ENCODE measurements at regions not wholly inside any gene's neighbourhood (a gene's known extent, or its start where the extent isn't known, plus 50 kb on each side); places are given as distances from the start of the nearest gene placed in this dataset.
A peak's percentile ranks its signal among the peaks of the same experiment; 100 is the strongest.
"Not testable (repeated sequence)": the region's sequence is repeated elsewhere in the genome, so short reads cannot be mapped to it uniquely, and the experiment has no call there.

DNA sequence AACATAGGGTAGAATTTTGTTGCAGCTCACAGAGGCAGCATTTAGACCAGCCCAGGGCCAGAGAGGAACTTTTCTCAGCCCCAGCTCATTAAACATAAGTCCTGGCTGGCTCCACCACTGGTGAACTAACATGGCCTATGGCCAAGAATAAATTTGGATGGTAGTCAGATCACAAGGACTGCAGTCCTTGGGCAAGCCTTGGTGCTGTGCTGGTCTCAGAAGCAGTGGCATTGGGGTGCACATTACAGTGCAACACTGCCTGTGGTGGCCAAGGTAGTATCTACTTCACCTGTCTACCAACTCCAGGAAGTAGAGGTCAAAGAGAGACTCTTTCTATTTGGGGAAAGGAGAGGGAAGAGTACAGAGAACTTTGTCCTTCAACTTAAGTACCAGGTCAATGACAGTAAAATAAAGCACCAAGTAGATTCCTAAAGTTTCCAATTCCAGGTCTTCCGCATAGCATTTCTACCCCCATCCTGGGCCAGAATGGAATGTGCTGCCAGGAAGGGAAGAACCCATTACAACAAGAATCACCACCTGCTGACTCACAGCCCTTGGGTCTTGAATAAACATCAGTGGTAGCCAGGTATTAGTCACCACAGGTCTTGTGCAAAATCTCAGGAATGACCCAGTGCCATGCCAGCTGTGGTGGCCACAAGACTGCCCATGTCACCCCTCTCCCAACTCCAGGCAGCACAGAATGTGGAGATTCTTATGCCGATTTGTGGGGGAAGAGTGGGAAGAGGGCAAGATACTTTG, 155.4 kb upstream of the FSIP2 start:
- Histone ChIP-seq H3K9me3 (ENCODE audit: low read depth) (no peaks in the 10 kb centered on the region), H3K4me2 (no peak overlapping the region), H3K36me3 (replicated peaks; ENCODE audit: insufficient read depth, low read depth) (no peaks in the 10 kb centered on the region), H2AFZ (no peak overlapping the region), H3K4me1 (ENCODE audit: insufficient read depth) (peaks cover 5% of the 10 kb centered on the region), H3K27me3 (no peaks in the 10 kb centered on the region), H3K4me3 (no peak overlapping the region), H3K27ac (peak overlapping the region; percentile 1), H4K20me1 (ENCODE audit: insufficient read depth, poor library complexity, severe bottlenecking) (no peaks in the 10 kb centered on the region), H3K79me2 (no peaks in the 10 kb centered on the region), H3K9me2 (replicated peaks; ENCODE audit: insufficient read depth) (no peaks in the 10 kb centered on the region)
- WGBS (ENCODE audit: low lambda C conversion rate, missing lambda C conversion rate): 76% methylated on average over 2 of the region's 2 CpGs
- DNase-seq (ENCODE audit: low spot score): no peak
- TF ChIP-seq EZH2phosphoT487 (IDR thresholded peaks at IDR 0.05; ENCODE audit: low read depth, severe bottlenecking, unreplicated experiment) (no peak), EZH2 (IDR thresholded peaks at IDR 0.05; ENCODE audit: borderline replicate concordance) (no peak)
- TF ChIP-seq, protein P1, sequence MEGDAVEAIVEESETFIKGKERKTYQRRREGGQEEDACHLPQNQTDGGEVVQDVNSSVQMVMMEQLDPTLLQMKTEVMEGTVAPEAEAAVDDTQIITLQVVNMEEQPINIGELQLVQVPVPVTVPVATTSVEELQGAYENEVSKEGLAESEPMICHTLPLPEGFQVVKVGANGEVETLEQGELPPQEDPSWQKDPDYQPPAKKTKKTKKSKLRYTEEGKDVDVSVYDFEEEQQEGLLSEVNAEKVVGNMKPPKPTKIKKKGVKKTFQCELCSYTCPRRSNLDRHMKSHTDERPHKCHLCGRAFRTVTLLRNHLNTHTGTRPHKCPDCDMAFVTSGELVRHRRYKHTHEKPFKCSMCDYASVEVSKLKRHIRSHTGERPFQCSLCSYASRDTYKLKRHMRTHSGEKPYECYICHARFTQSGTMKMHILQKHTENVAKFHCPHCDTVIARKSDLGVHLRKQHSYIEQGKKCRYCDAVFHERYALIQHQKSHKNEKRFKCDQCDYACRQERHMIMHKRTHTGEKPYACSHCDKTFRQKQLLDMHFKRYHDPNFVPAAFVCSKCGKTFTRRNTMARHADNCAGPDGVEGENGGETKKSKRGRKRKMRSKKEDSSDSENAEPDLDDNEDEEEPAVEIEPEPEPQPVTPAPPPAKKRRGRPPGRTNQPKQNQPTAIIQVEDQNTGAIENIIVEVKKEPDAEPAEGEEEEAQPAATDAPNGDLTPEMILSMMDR (IDR thresholded peaks at IDR 0.05; ENCODE audit: poor library complexity): no peak

DNA sequence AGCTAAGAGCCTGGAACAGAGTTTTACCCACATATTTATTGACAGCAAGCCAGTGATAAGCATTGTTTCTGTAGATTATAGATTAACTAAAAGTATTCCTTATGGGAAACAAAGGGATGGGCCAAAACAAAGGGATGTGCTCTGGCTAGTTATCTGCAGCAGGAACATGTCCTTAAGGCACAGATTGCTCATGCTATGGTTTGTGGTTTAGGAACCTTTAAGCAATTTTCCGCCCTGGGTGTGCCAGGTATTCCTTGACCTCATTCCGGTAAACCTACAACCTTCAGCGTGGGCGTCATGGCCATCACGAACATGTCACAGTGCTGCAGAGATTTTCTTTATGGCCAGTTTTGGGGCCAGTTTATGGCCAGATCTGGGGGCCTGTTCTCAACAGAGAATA, 153.4 kb upstream of the FSIP2 start:
- not testable (repeated sequence) for H2AFZ ChIP-seq; H3K9me2 ChIP-seq (replicated peaks; ENCODE audit: insufficient read depth); DNase-seq (ENCODE audit: low spot score); H3K4me2 ChIP-seq; H3K79me2 ChIP-seq; H4K20me1 ChIP-seq (ENCODE audit: insufficient read depth, poor library complexity, severe bottlenecking); H3K27ac ChIP-seq; H3K4me1 ChIP-seq (ENCODE audit: insufficient read depth); H3K27me3 ChIP-seq; H3K36me3 ChIP-seq (replicated peaks; ENCODE audit: insufficient read depth, low read depth); H3K9me3 ChIP-seq (ENCODE audit: low read depth); H3K4me3 ChIP-seq
- WGBS (ENCODE audit: low lambda C conversion rate, missing lambda C conversion rate): 88% methylated on average over 5 of the region's 5 CpGs

DNA sequence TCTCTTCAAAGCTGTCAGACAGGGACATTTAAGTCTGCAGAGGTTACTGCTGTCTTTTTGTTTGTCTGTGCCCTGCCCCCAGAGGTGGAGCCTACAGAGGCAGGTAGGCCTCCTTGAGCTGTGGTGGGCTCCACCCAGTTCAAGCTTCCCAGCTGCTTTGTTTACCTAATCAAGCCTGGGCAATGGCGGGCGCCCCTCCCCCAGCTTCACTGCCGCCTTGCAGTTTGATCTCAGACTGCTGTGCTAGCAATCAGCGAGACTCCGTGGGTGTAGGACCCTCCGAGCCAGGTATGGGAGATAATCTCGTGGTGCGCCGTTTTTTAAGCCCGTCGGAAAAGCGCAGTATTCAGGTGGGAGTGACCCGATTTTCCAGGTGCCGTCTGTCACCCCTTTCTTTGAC, 147.3 kb upstream of the FSIP2 start:
- H3K27me3 ChIP-seq; H3K4me3 ChIP-seq; H3K9me2 ChIP-seq (replicated peaks; ENCODE audit: insufficient read depth); H4K20me1 ChIP-seq (ENCODE audit: insufficient read depth, poor library complexity, severe bottlenecking); H3K4me1 ChIP-seq (ENCODE audit: insufficient read depth); H3K79me2 ChIP-seq; H3K9me3 ChIP-seq (ENCODE audit: low read depth); H3K4me2 ChIP-seq; H3K27ac ChIP-seq; H2AFZ ChIP-seq; H3K36me3 ChIP-seq (replicated peaks; ENCODE audit: insufficient read depth, low read depth); DNase-seq (ENCODE audit: low spot score): not testable (repeated sequence)
- WGBS (ENCODE audit: low lambda C conversion rate, missing lambda C conversion rate): 94% methylated on average over 14 of the region's 14 CpGs

DNA sequence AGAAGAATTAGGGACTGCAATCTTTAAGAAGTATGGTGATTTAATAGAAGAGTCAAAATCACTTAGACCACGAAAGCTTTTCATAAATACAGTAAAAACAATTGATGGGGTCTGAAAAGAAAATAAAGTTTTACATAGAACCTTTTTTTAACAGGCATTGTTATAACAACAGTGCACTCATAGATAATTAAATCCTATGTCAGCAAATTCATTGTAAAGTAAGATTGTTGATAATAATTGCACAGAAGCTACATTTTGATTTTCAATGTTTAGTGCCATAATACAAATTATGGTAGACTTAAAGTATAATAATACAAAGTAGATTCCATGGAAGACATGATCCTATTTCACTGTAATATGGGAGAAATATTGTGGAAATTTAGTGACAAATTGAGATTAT, 130.7 kb upstream of the FSIP2 start:
- H2AFZ ChIP-seq: no peak overlapping the region
- H3K4me1 ChIP-seq (ENCODE audit: insufficient read depth): no peaks in the 10 kb centered on the region
- no peak overlapping the region for H3K27ac ChIP-seq
- H3K9me3 ChIP-seq (ENCODE audit: low read depth): no peaks in the 10 kb centered on the region
- no peak overlapping the region for H3K4me2 ChIP-seq
- H3K79me2 ChIP-seq: no peaks in the 10 kb centered on the region
- H3K9me2 ChIP-seq (replicated peaks; ENCODE audit: insufficient read depth): no peaks in the 10 kb centered on the region
- H3K27me3 ChIP-seq: no peaks in the 10 kb centered on the region
- WGBS (ENCODE audit: low lambda C conversion rate, missing lambda C conversion rate): 81% methylated on average over 1 of the region's 1 CpG
- no peaks in the 10 kb centered on the region for H4K20me1 ChIP-seq (ENCODE audit: insufficient read depth, poor library complexity, severe bottlenecking)
- DNase-seq (ENCODE audit: low spot score): no peak
- no peak for TF ChIP-seq EZH2phosphoT487 (IDR thresholded peaks at IDR 0.05; ENCODE audit: low read depth, severe bottlenecking, unreplicated experiment)
- no peak for TF ChIP-seq EZH2 (IDR thresholded peaks at IDR 0.05; ENCODE audit: borderline replicate concordance)
- TF ChIP-seq, protein P1 (IDR thresholded peaks at IDR 0.05; ENCODE audit: poor library complexity): no peak
- H3K36me3 ChIP-seq (replicated peaks; ENCODE audit: insufficient read depth, low read depth): no peaks in the 10 kb centered on the region
- no peak overlapping the region for H3K4me3 ChIP-seq

All from hepatocyte (in vitro differentiated cells).